IMR-90 (cell line): ENCODE measurements at regions not wholly inside any gene's neighbourhood (a gene's known extent, or its start where the extent isn't known, plus 50 kb on each side); places are given as distances from the start of the nearest gene placed in this dataset.

Experiments used
- ATAC-seq: fragments of 200-7000 bp; cut with Tn5 transposase; 2 replicates; pipeline ENCODE4 v1.9.1; 2020; ENCODE audit warnings: low read depth, mild to moderate bottlenecking, moderate library complexity
- BruUV-seq: library from RNA; stranded (reverse); fragments of 400-500 nt; replicated peaks from 2 replicates; lab custom pipeline; 2021; lab: Mats Ljungman, UMichigan
- CTCF ChIA-PET: fragments of 300-600 bp; formaldehyde crosslinking; extraction: SDS; loops from one replicate; lab custom pipeline; 2021; ENCODE audit warnings: antibody characterized with exemption; lab: Yijun Ruan, JAX
- POLR2A ChIA-PET: fragments of 300-600 bp; sonication (Branson Sonifier 250); formaldehyde crosslinking; loops from one replicate; lab custom pipeline; 2022; ENCODE audit warnings: antibody characterized with exemption; ENCODE audit not compliant: unreplicated experiment; lab: Charles Lee
- DNase-seq: peaks from one replicate; pipeline ENCODE4 v3.0.0; 2013
- H2AFZ ChIP-seq: replicated peaks from 2 replicates; pipeline ENCODE3; 2013; ENCODE audit warnings: low read length, mild to moderate bottlenecking; ENCODE audit not compliant: poor library complexity
- H2AK5ac ChIP-seq: 2 replicates; pipeline ENCODE4 v1.6.1; 2013; ENCODE audit warnings: low read depth, low read length, inconsistent platforms
- H2AK9ac ChIP-seq: replicated peaks from 2 replicates; pipeline ENCODE3; 2013; ENCODE audit warnings: mild to moderate bottlenecking, low read depth, low read length, moderate library complexity; ENCODE audit not compliant: poor library complexity
- H2BK120ac ChIP-seq: 2 replicates; pipeline ENCODE4 v1.6.1; 2013; ENCODE audit warnings: low read depth, low read length, inconsistent platforms
- H2BK15ac ChIP-seq: 3 replicates; pipeline ENCODE4 v1.6.1; 2013; ENCODE audit warnings: low read depth, low read length, inconsistent platforms
- H2BK20ac ChIP-seq: 2 replicates; pipeline ENCODE4 v1.6.1; 2013; ENCODE audit warnings: low read depth, mild to moderate bottlenecking, inconsistent platforms, low read length, moderate library complexity
- H2BK5ac ChIP-seq: 2 replicates; pipeline ENCODE4 v1.6.1; 2013; ENCODE audit warnings: mild to moderate bottlenecking, low read depth, low read length, inconsistent platforms; ENCODE audit not compliant: poor library complexity, severe bottlenecking
- H3K14ac ChIP-seq: replicated peaks from 2 replicates; pipeline ENCODE4 v1.6.1; 2013; ENCODE audit warnings: low read depth, low read length, inconsistent platforms
- H3K18ac ChIP-seq: 2 replicates; pipeline ENCODE4 v1.6.1; 2013; ENCODE audit warnings: low read depth, low read length, control low read depth
- H3K23ac ChIP-seq: 2 replicates; pipeline ENCODE4 v1.6.1; 2013; ENCODE audit warnings: low read depth, low read length, inconsistent platforms
- H3K27ac ChIP-seq: 2 replicates; pipeline ENCODE4 v1.5.1; 2013; ENCODE audit warnings: mild to moderate bottlenecking, control low read depth, low read length; ENCODE audit not compliant: insufficient read depth
- H3K27me3 ChIP-seq: 2 replicates; pipeline ENCODE4 v1.6.1; 2013; ENCODE audit warnings: low read length; ENCODE audit not compliant: control insufficient read depth, insufficient read depth
- H3K36me3 ChIP-seq: 2 replicates; pipeline ENCODE4 v1.6.1; 2013; ENCODE audit warnings: low read length, mixed read lengths; ENCODE audit not compliant: control insufficient read depth, insufficient read depth
- H3K4ac ChIP-seq: 2 replicates; pipeline ENCODE4 v1.6.1; 2013; ENCODE audit warnings: low read depth, low read length, inconsistent platforms
- H3K4me1 ChIP-seq: 2 replicates; pipeline ENCODE4 v1.6.1; 2013; ENCODE audit warnings: low read length, mixed read lengths; ENCODE audit not compliant: control insufficient read depth, insufficient read depth
- H3K4me2 ChIP-seq: 2 replicates; pipeline ENCODE4 v1.6.1; 2013; ENCODE audit warnings: low read depth, mild to moderate bottlenecking, control low read depth, low read length, moderate library complexity
- H3K4me3 ChIP-seq: 2 replicates; pipeline ENCODE4 v1.5.1; 2013; ENCODE audit warnings: low read depth, mild to moderate bottlenecking, control low read depth, low read length, moderate library complexity; ENCODE audit not compliant: insufficient read depth
- H3K56ac ChIP-seq: 2 replicates; pipeline ENCODE4 v1.6.1; 2013; ENCODE audit warnings: low read length, inconsistent platforms; ENCODE audit not compliant: insufficient read depth; ENCODE audit errors: extremely low read depth
- H3K79me1 ChIP-seq, 2 experiments: 2 replicates each; pipeline ENCODE4 v1.6.1; 2013; ENCODE audit warnings: low read length in 2 of 2, inconsistent platforms in 1 of 2, low read depth in 1 of 2
- H3K9ac ChIP-seq: 2 replicates; pipeline ENCODE4 v1.6.1; 2013; ENCODE audit warnings: low read depth, low read length, control low read depth
- H3K9me1 ChIP-seq: 2 replicates; pipeline ENCODE4 v1.6.1; 2013; ENCODE audit warnings: low read length, inconsistent platforms; ENCODE audit not compliant: insufficient read depth
- H3K9me3 ChIP-seq: 2 replicates; pipeline ENCODE4 v1.6.1; 2013; ENCODE audit warnings: low read length; ENCODE audit not compliant: control insufficient read depth, insufficient read depth
- H4K20me1 ChIP-seq: 2 replicates; pipeline ENCODE4 v1.6.1; 2013; ENCODE audit warnings: low read length, inconsistent platforms; ENCODE audit not compliant: insufficient read depth
- H4K5ac ChIP-seq: 2 replicates; pipeline ENCODE4 v1.6.1; 2013; ENCODE audit warnings: mild to moderate bottlenecking, low read depth, low read length, control low read depth
- H4K8ac ChIP-seq, 2 experiments: 2 replicates each; pipeline ENCODE4 v1.6.1; 2013; ENCODE audit warnings: low read depth in 2 of 2, low read length in 2 of 2, control low read depth in 1 of 2, inconsistent platforms in 1 of 2
- H4K91ac ChIP-seq: 2 replicates; pipeline ENCODE4 v1.6.1; 2013; ENCODE audit warnings: low read depth, low read length, inconsistent platforms; ENCODE audit not compliant: insufficient read depth
- BHLHE40 ChIP-seq: fragments of 150-350 bp; IDR thresholded peaks from 2 replicates; pipeline ENCODE4 v1.6.1; 2016; ENCODE audit warnings: mild to moderate bottlenecking, low read depth, low read length
- CEBPB ChIP-seq: IDR thresholded peaks from 2 replicates; pipeline ENCODE4 v1.6.1; 2012; ENCODE audit warnings: low read depth, low read length, improper control_type of control experiment
- CHD1 ChIP-seq: IDR thresholded peaks from 2 replicates; pipeline ENCODE4 v1.6.1; 2012; ENCODE audit warnings: low read depth, low read length, improper control_type of control experiment
- FOS ChIP-seq: fragments of 150-350 bp; IDR thresholded peaks from 2 replicates; pipeline ENCODE4 v1.6.1; 2016; ENCODE audit warnings: low read depth, low read length
- MAFK ChIP-seq: IDR thresholded peaks from 2 replicates; pipeline ENCODE4 v1.6.1; 2012; ENCODE audit warnings: low read depth, low read length, improper control_type of control experiment
- MAZ ChIP-seq: IDR thresholded peaks from 2 replicates; pipeline ENCODE4 v1.6.1; 2012; ENCODE audit warnings: low read depth, mild to moderate bottlenecking, low read length, improper control_type of control experiment, moderate library complexity, borderline replicate concordance
- MXI1 ChIP-seq: IDR thresholded peaks from 2 replicates; pipeline ENCODE4 v1.6.1; 2012; ENCODE audit warnings: low read depth, mild to moderate bottlenecking, low read length, moderate library complexity, borderline replicate concordance
- NFE2L2 ChIP-seq: fragments of 150-350 bp; IDR thresholded peaks from 2 replicates; pipeline ENCODE4 v1.6.1; 2016; ENCODE audit warnings: low read depth, mild to moderate bottlenecking, low read length
- POLR2A ChIP-seq: IDR thresholded peaks from 2 replicates; pipeline ENCODE4 v1.6.1; 2012; ENCODE audit warnings: mild to moderate bottlenecking, low read depth, low read length
- RAD21 ChIP-seq: IDR thresholded peaks from 2 replicates; pipeline ENCODE4 v1.6.1; 2012; ENCODE audit warnings: low read length, improper control_type of control experiment
- RCOR1 ChIP-seq: IDR thresholded peaks from 2 replicates; pipeline ENCODE4 v1.6.1; 2012; ENCODE audit warnings: mild to moderate bottlenecking, low read length, improper control_type of control experiment; ENCODE audit not compliant: insufficient replicate concordance
- RFX5 ChIP-seq: IDR thresholded peaks from 2 replicates; pipeline ENCODE4 v1.8.0; 2012; ENCODE audit warnings: low read depth, mild to moderate bottlenecking, low read length, moderate library complexity
- SMC3 ChIP-seq: fragments of 150-350 bp; IDR thresholded peaks from 2 replicates; pipeline ENCODE4 v1.6.1; 2016; ENCODE audit warnings: low read depth, mild to moderate bottlenecking, antibody characterized with exemption, low read length, moderate library complexity
- WGBS, 2 experiments: methylation state at CpG; one replicate each; pipeline versions ENCODE4 v1.1.5 to v1.1.7; 2013; ENCODE audit warnings: missing lambda C conversion rate in 2 of 2; ENCODE audit not compliant: insufficient read length in 1 of 2; ENCODE audit errors: extremely low coverage in 2 of 2; 5-methylcytosine and 5-hydroxymethylcytosine counted together
- dilution Hi-C: fragments of 300-500 bp; cut with HindIII; formaldehyde crosslinking; loops from one replicate; pipeline ENCODE4 v1.14.3; 2018; ENCODE audit warnings: low sequenced_read_pairs; ENCODE audit not compliant: unreplicated experiment
- in situ Hi-C: fragments of 300-500 bp; cut with MboI; formaldehyde crosslinking; loops from 3 replicates; pipeline ENCODE4 v1.14.3; 2019; ENCODE audit warnings: low sequenced_read_pairs, inconsistent platforms, mixed read lengths
- intact Hi-C: fragments of 100-400 bp; cut with micrococcal nuclease; formaldehyde crosslinking; loops from 2 replicates; pipeline ENCODE4 v1.10.0; 2022
- TF ChIP-seq, protein P1 (sequence below): fragments of 150-350 bp; IDR thresholded peaks from 2 replicates; pipeline ENCODE4 v1.6.1; 2017; ENCODE audit warnings: mild to moderate bottlenecking, antibody characterized with exemption, low read length, low read depth
- TF ChIP-seq, protein P2 (sequence below): conservative IDR thresholded peaks from 2 replicates; pipeline ENCODE4 v1.5.1; 2012; ENCODE audit warnings: mild to moderate bottlenecking, low read depth, low read length, improper control_type of control experiment
- TF ChIP-seq, protein P3 (sequence below): fragments of 150-350 bp; IDR thresholded peaks from 2 replicates; pipeline ENCODE4 v1.6.1; 2016; ENCODE audit warnings: low read depth, mild to moderate bottlenecking, low read length, moderate library complexity, borderline replicate concordance

DNA sequence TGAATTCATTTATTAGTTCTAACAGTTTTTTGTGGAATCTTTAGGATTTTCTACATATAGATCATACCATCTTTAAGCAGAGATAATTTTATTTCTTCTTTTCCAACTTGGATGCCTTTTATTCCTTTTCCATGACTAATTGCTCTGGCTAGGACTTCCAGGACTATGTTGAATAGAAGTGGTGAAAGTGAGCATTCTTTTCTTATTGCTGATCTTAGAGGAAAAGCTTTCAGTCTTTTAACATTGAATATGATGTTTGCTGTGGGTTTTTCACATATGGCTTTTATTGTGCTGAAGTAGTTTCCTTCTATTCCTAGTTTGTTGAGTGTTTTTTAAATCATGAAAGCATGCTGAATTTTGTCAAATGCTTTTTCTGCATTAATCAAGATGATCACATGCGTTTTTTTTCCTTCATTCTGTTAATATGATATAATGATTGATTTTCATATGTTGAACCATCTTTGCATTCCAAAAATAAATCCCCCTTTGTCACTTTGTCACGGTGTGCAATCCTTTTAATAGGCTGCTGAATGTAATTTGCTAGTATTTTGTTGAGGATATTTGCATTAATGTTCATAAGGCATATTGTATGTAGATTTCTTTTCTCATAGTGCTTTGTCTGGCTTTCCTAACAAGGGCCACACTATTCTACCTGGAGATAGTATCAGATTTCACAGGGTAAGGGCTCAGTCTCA lies 92.9 kb downstream of the ZNF467 start:
- CTCF ChIA-PET: interaction anchor here (1.2 kb wide), 1 partner anchor 55 kb away, joined by 4 read pairs; no protein-coding TSS in a partner anchor
- no peaks in the 10 kb centered on the region for H4K20me1 ChIP-seq
- intact Hi-C loops: no loop called here
- no peak overlapping the region for H3K27ac ChIP-seq
- no peak overlapping the region for H4K5ac ChIP-seq
- H2BK15ac ChIP-seq: no peak overlapping the region
- H4K8ac ChIP-seq: no peak overlapping the region
- H3K79me1 ChIP-seq: no peaks in the 10 kb centered on the region
- H3K56ac ChIP-seq: no peak overlapping the region
- no peak overlapping the region for H3K4me3 ChIP-seq
- no peak overlapping the region for H2BK20ac ChIP-seq
- H3K18ac ChIP-seq: no peak overlapping the region
- no peak overlapping the region for H3K9ac ChIP-seq
- no TSS peak for BruUV-seq
- H2BK5ac ChIP-seq: no peak overlapping the region
- no peaks in the 10 kb centered on the region for H3K4me1 ChIP-seq
- no peak overlapping the region for H2AK9ac ChIP-seq
- ATAC-seq: peak; percentile 63
- H3K9me3 ChIP-seq: no peaks in the 10 kb centered on the region
- in situ Hi-C loops: no loop called here
- H2AK5ac ChIP-seq: no peak overlapping the region
- dilution Hi-C loops: no loop called here
- H3K4me2 ChIP-seq: no peak overlapping the region
- peak; percentile 43 for DNase-seq
- H2BK120ac ChIP-seq: no peak overlapping the region
- H3K9me1 ChIP-seq: no peaks in the 10 kb centered on the region
- no peak for TF ChIP-seq RCOR1
- TF ChIP-seq, protein P1, sequence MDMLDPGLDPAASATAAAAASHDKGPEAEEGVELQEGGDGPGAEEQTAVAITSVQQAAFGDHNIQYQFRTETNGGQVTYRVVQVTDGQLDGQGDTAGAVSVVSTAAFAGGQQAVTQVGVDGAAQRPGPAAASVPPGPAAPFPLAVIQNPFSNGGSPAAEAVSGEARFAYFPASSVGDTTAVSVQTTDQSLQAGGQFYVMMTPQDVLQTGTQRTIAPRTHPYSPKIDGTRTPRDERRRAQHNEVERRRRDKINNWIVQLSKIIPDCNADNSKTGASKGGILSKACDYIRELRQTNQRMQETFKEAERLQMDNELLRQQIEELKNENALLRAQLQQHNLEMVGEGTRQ: no peak
- TF ChIP-seq FOS: no peak
- TF ChIP-seq MXI1: no peak
- TF ChIP-seq POLR2A: no peak
- TF ChIP-seq MAZ: no peak
- no peak for TF ChIP-seq CHD1
- TF ChIP-seq RAD21: no peak
- no peak for TF ChIP-seq SMC3
- no peak for TF ChIP-seq NFE2L2
- TF ChIP-seq, protein P2, sequence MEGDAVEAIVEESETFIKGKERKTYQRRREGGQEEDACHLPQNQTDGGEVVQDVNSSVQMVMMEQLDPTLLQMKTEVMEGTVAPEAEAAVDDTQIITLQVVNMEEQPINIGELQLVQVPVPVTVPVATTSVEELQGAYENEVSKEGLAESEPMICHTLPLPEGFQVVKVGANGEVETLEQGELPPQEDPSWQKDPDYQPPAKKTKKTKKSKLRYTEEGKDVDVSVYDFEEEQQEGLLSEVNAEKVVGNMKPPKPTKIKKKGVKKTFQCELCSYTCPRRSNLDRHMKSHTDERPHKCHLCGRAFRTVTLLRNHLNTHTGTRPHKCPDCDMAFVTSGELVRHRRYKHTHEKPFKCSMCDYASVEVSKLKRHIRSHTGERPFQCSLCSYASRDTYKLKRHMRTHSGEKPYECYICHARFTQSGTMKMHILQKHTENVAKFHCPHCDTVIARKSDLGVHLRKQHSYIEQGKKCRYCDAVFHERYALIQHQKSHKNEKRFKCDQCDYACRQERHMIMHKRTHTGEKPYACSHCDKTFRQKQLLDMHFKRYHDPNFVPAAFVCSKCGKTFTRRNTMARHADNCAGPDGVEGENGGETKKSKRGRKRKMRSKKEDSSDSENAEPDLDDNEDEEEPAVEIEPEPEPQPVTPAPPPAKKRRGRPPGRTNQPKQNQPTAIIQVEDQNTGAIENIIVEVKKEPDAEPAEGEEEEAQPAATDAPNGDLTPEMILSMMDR: no peak
- TF ChIP-seq RFX5: no peak
- TF ChIP-seq, protein P3, sequence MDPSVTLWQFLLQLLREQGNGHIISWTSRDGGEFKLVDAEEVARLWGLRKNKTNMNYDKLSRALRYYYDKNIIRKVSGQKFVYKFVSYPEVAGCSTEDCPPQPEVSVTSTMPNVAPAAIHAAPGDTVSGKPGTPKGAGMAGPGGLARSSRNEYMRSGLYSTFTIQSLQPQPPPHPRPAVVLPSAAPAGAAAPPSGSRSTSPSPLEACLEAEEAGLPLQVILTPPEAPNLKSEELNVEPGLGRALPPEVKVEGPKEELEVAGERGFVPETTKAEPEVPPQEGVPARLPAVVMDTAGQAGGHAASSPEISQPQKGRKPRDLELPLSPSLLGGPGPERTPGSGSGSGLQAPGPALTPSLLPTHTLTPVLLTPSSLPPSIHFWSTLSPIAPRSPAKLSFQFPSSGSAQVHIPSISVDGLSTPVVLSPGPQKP: no peak
- TF ChIP-seq CEBPB: no peak
- no peak for TF ChIP-seq MAFK
- TF ChIP-seq BHLHE40: no peak
- H3K14ac ChIP-seq: no peak overlapping the region
- no peak overlapping the region for H3K23ac ChIP-seq
- no peaks in the 10 kb centered on the region for H3K27me3 ChIP-seq
- no peak overlapping the region for H3K4ac ChIP-seq
- H3K36me3 ChIP-seq: no peaks in the 10 kb centered on the region
- POLR2A ChIA-PET: no interaction called here
- no peak overlapping the region for H2AFZ ChIP-seq
- WGBS, 2 experiments: no CpG with 5 or more reads among the region's 2 CpGs
- H4K91ac ChIP-seq: no peak overlapping the region
